Endothelial cell of umbilical vein (primary cell): ENCODE measurements at regions not wholly inside any gene's neighbourhood (a gene's known extent, or its start where the extent isn't known, plus 50 kb on each side); places are given as distances from the start of the nearest gene placed in this dataset.

Experiments used
- BruUV-seq: library from RNA; stranded (reverse); fragments of 400-500 nt; replicated peaks from 2 replicates; lab custom pipeline; 2021; lab: Mats Ljungman, UMichigan
- CTCF ChIA-PET: fragments of 300-600, 350-600 bp; sonication (Branson Sonifier 250); formaldehyde crosslinking; loops from one replicate; lab custom pipeline; 2021; ENCODE audit warnings: antibody characterized with exemption, inconsistent platforms; lab: Charles Lee
- POLR2A ChIA-PET: fragments of 300-600, 350-600 bp; sonication (Branson Sonifier 250); formaldehyde crosslinking; loops from one replicate; lab custom pipeline; 2021; ENCODE audit warnings: antibody characterized with exemption, inconsistent platforms; lab: Charles Lee
- DNase-seq: peaks from one replicate; pipeline ENCODE4 v3.0.0-alpha.2; 2011; ENCODE audit warnings: low read depth, low spot score
- FAIRE-seq: peaks from 2 replicates; lab custom pipeline; 2011; peaks lifted over from hg19 to GRCh38; lab: Jason Lieb, UNC
- H2AFZ ChIP-seq: 2 replicates; pipeline ENCODE4 v1.6.0; 2012; ENCODE audit warnings: low read depth, low read length, control low read depth, inconsistent platforms
- H3K27ac ChIP-seq: 2 replicates; pipeline ENCODE4 v1.5.1; 2011; ENCODE audit warnings: low read depth, mild to moderate bottlenecking, control low read depth, low read length, moderate library complexity; ENCODE audit not compliant: insufficient read depth
- H3K27me3 ChIP-seq, 2 experiments: 2 replicates each; pipeline versions ENCODE4 v1.6.0 to v1.6.1; 2011; ENCODE audit warnings: low read length in 2 of 2, mixed read lengths in 1 of 2; ENCODE audit not compliant: control insufficient read depth in 2 of 2, insufficient read depth in 2 of 2
- H3K36me3 ChIP-seq, 2 experiments: 2 replicates in 1 of 2; 3 replicates in 1 of 2; pipeline ENCODE4 v1.5.1; 2011; ENCODE audit warnings: low read length in 2 of 2, mild to moderate bottlenecking in 1 of 2, moderate library complexity in 1 of 2; ENCODE audit not compliant: control insufficient read depth in 2 of 2, insufficient read depth in 2 of 2; ENCODE audit errors: extremely low read depth in 1 of 2
- H3K4me1 ChIP-seq: 3 replicates; pipeline ENCODE4 v1.5.1; 2011; ENCODE audit warnings: mild to moderate bottlenecking, low read length; ENCODE audit not compliant: control insufficient read depth, insufficient read depth; ENCODE audit errors: extremely low read depth
- H3K4me2 ChIP-seq: 2 replicates; pipeline ENCODE4 v1.6.1; 2011; ENCODE audit warnings: low read length, control low read depth, mixed read lengths; ENCODE audit not compliant: insufficient read depth
- H3K4me3 ChIP-seq, 3 experiments: fragments of 200-600 bp in 1 of 3; sonication (generic), shearing (Covaris generic) in 1 of 3; replicated peaks in 1 of 3; 2 replicates each; pipeline ENCODE4 v1.5.1; 2011 to 2016; ENCODE audit warnings: control low read depth in 3 of 3, low read length in 3 of 3, mild to moderate bottlenecking in 2 of 3, inconsistent platforms in 1 of 3, low read depth in 1 of 3, moderate library complexity in 1 of 3; ENCODE audit not compliant: insufficient read depth in 1 of 3
- H3K79me2 ChIP-seq: 2 replicates; pipeline ENCODE4 v1.6.0; 2012; ENCODE audit warnings: low read length, inconsistent platforms; ENCODE audit not compliant: control insufficient read depth, insufficient read depth
- H3K9ac ChIP-seq: replicated peaks from 2 replicates; pipeline ENCODE3; 2011; ENCODE audit warnings: low read length, control low read depth; ENCODE audit not compliant: insufficient read depth; ENCODE audit errors: extremely low read depth
- H3K9me1 ChIP-seq: replicated peaks from 3 replicates; pipeline ENCODE4 v1.6.0; 2011; ENCODE audit warnings: mild to moderate bottlenecking, low read length; ENCODE audit not compliant: control insufficient read depth, insufficient read depth; ENCODE audit errors: extremely low read depth
- H3K9me3 ChIP-seq: replicated peaks from 2 replicates; pipeline ENCODE4 v1.5.1; 2012; ENCODE audit warnings: low read length, inconsistent platforms; ENCODE audit not compliant: control insufficient read depth, insufficient read depth
- H4K20me1 ChIP-seq: replicated peaks from 2 replicates; pipeline ENCODE3; 2011; ENCODE audit warnings: mild to moderate bottlenecking, low read length; ENCODE audit not compliant: control insufficient read depth, insufficient read depth; ENCODE audit errors: extremely low read depth
- CTCF ChIP-seq, 2 donors: IDR thresholded peaks; 1 replicate in 1 of 2; 2 replicates in 1 of 2; pipeline ENCODE4 v1.5.1; 2011; ENCODE audit warnings: low read length in 2 of 2, mild to moderate bottlenecking in 2 of 2, moderate library complexity in 2 of 2, control low read depth in 1 of 2, inconsistent platforms in 1 of 2, low read depth in 1 of 2; ENCODE audit not compliant: insufficient read depth in 1 of 2; ENCODE audit errors: extremely low read depth in 1 of 2
- EZH2 ChIP-seq: IDR thresholded peaks from 2 replicates; pipeline ENCODE4 v1.6.1; 2012; ENCODE audit warnings: borderline replicate concordance, low read depth, mild to moderate bottlenecking, moderate library complexity, low read length, inconsistent platforms; ENCODE audit not compliant: severe bottlenecking
- FOS ChIP-seq: IDR thresholded peaks from 2 replicates; pipeline ENCODE4 v1.6.1; 2011; ENCODE audit warnings: mild to moderate bottlenecking, low read length, moderate library complexity, borderline replicate concordance; ENCODE audit not compliant: insufficient read depth
- GATA2 ChIP-seq: IDR thresholded peaks from 2 replicates; pipeline ENCODE4 v1.7.0; 2011; ENCODE audit warnings: low read depth, mild to moderate bottlenecking, moderate library complexity, mixed read lengths, low read length; ENCODE audit not compliant: insufficient read length, insufficient read depth
- JUN ChIP-seq: IDR thresholded peaks from 2 replicates; pipeline ENCODE4 v1.6.1; 2011; ENCODE audit warnings: borderline replicate concordance, low read depth; ENCODE audit not compliant: insufficient read length, insufficient read depth
- MAX ChIP-seq: IDR thresholded peaks from 2 replicates; pipeline ENCODE4 v1.6.1; 2011; ENCODE audit not compliant: insufficient read depth, insufficient read length
- MYC ChIP-seq: IDR thresholded peaks from one replicate; pipeline ENCODE4 v1.6.1; 2011; ENCODE audit warnings: mild to moderate bottlenecking, low read depth, low read length
- POLR2A ChIP-seq: IDR thresholded peaks from 2 replicates; pipeline ENCODE4 v1.6.1; 2012; ENCODE audit warnings: low read depth, mild to moderate bottlenecking, control low read depth, low read length
- POLR2AphosphoS5 ChIP-seq: IDR thresholded peaks from 2 replicates; pipeline ENCODE4 v1.6.1; 2012; ENCODE audit warnings: low read depth, mild to moderate bottlenecking, control low read depth, low read length, moderate library complexity; ENCODE audit not compliant: insufficient read depth
- dilution Hi-C: fragments of 300-500 bp; cut with MboI; formaldehyde crosslinking; loops from one replicate; pipeline ENCODE4 v1.15.0; 2019; ENCODE audit warnings: low sequenced_read_pairs; ENCODE audit not compliant: extremely low pct_ligation_motif_present
- intact Hi-C: fragments of 100-400 bp; cut with micrococcal nuclease; formaldehyde crosslinking; loops from one replicate; pipeline ENCODE4 v1.10.0; 2022

DNA sequence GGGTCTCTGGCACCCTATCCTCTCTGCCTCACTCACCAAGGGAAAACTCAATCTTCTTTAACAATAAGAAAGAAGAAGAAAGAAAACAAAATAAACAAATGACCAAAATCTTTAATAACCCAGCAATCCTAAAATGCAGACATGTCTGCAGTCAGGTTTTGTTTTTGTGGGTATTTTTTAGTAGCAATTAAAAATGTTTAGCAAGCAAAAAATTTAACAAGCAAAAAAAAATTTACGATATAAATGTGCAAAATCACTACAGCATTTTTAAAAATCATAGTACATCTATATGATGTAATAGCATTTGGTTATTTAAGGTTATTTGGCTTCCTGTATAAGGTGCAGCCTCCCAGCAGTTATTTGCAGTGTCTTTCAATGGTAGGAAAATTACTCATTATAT is 151.3 kb upstream of the MAP3K1 start:
- Histone ChIP-seq H3K9me3 (no peaks in the 10 kb centered on the region), H3K36me3 (no peaks in the 10 kb centered on the region), H4K20me1 (no peaks in the 10 kb centered on the region), H3K4me1 (no peaks in the 10 kb centered on the region), H2AFZ (no peak overlapping the region), H3K27ac (no peak overlapping the region), H3K4me3 (no peak overlapping the region), H3K9ac (no peak overlapping the region), H3K9me1 (no peaks in the 10 kb centered on the region), H3K4me2 (no peak overlapping the region), H3K27me3 (peaks cover 14 to 20% of the 10 kb centered on the region in 2 experiments), H3K79me2 (no peaks in the 10 kb centered on the region)
- CTCF ChIA-PET, result no interaction called here
- dilution Hi-C loops, result no loop called here
- POLR2A ChIA-PET, result no interaction called here
- intact Hi-C loops, result no loop called here
- FAIRE-seq, result no peak
- no peak for DNase-seq
- TF ChIP-seq POLR2AphosphoS5 (no peak), MAX (no peak), POLR2A (no peak), JUN (no peak), EZH2 (no peak), GATA2 (no peak), FOS (no peak), CTCF (IDR thresholded peaks at IDR 0.05; ENCODE audit: extremely low read depth in 1 of 2, insufficient read depth in 1 of 2, low read depth in 1 of 2, low read length in 2 of 2) (no peak), MYC (no peak)
- BruUV-seq, result no TSS peak
